Keratinocyte (primary cell): ENCODE measurements at regions not wholly inside any gene's neighbourhood (a gene's known extent, or its start where the extent isn't known, plus 50 kb on each side); places are given as distances from the start of the nearest gene placed in this dataset.

ENCODE experiments used
- DNase-seq: peaks from one replicate; pipeline ENCODE4 v3.0.0-alpha.2; 2011; ENCODE audit warnings: low read depth, missing footprints, low spot score
- FAIRE-seq: peaks from 2 replicates; lab custom pipeline; 2011; peaks lifted over from hg19 to GRCh38; lab: Jason Lieb, UNC
- H2AFZ ChIP-seq: 2 replicates; pipeline ENCODE4 v1.6.0; 2012; ENCODE audit warnings: low read length, control low read depth, inconsistent platforms; ENCODE audit not compliant: control insufficient read depth
- H3K27ac ChIP-seq: 2 replicates; pipeline ENCODE4 v1.5.1; 2011; ENCODE audit warnings: low read length; ENCODE audit not compliant: control insufficient read depth, insufficient read depth
- H3K27me3 ChIP-seq: 3 replicates; pipeline ENCODE4 v1.6.0; 2011; ENCODE audit warnings: low read length; ENCODE audit not compliant: control insufficient read depth, insufficient read depth; ENCODE audit errors: extremely low read depth
- H3K36me3 ChIP-seq, 2 experiments: 2 replicates in 1 of 2; 3 replicates in 1 of 2; pipeline ENCODE4 v1.5.1; 2011; ENCODE audit warnings: low read length in 2 of 2, mild to moderate bottlenecking in 1 of 2; ENCODE audit not compliant: control insufficient read depth in 2 of 2, insufficient read depth in 2 of 2; ENCODE audit errors: extremely low read depth in 1 of 2
- H3K4me1 ChIP-seq: 3 replicates; pipeline ENCODE4 v1.5.1; 2011; ENCODE audit warnings: low read length; ENCODE audit not compliant: control insufficient read depth, insufficient read depth; ENCODE audit errors: extremely low read depth
- H3K4me2 ChIP-seq: 3 replicates; pipeline ENCODE4 v1.6.0; 2011; ENCODE audit warnings: low read depth, low read length; ENCODE audit not compliant: control insufficient read depth, insufficient read depth; ENCODE audit errors: extremely low read depth
- H3K4me3 ChIP-seq, 3 experiments: fragments of 200-600 bp in 1 of 3; sonication (generic) in 1 of 3; 2 replicates in 2 of 3; 3 replicates in 1 of 3; pipeline ENCODE4 v1.5.1; 2011 to 2016; ENCODE audit warnings: low read length in 3 of 3, mild to moderate bottlenecking in 3 of 3, control low read depth in 2 of 3, inconsistent platforms in 1 of 3, low read depth in 1 of 3, mixed read lengths in 1 of 3, mixed run types in 1 of 3, moderate library complexity in 1 of 3; ENCODE audit not compliant: control insufficient read depth in 2 of 3, insufficient read depth in 2 of 3; ENCODE audit errors: extremely low read depth in 1 of 3
- H3K79me2 ChIP-seq: 2 replicates; pipeline ENCODE4 v1.6.0; 2012; ENCODE audit warnings: low read length; ENCODE audit not compliant: control insufficient read depth, insufficient read depth
- H3K9ac ChIP-seq: 3 replicates; pipeline ENCODE4 v1.6.0; 2011; ENCODE audit warnings: low read length; ENCODE audit not compliant: control insufficient read depth, insufficient read depth; ENCODE audit errors: extremely low read depth
- H3K9me1 ChIP-seq: 3 replicates; pipeline ENCODE4 v1.6.0; 2011; ENCODE audit warnings: low read length; ENCODE audit not compliant: control insufficient read depth, insufficient read depth; ENCODE audit errors: extremely low read depth
- H3K9me3 ChIP-seq: 2 replicates; pipeline ENCODE4 v1.5.1; 2012; ENCODE audit warnings: low read depth, low read length; ENCODE audit not compliant: control insufficient read depth
- H4K20me1 ChIP-seq: 3 replicates; pipeline ENCODE4 v1.6.0; 2011; ENCODE audit warnings: low read length; ENCODE audit not compliant: control insufficient read depth, insufficient read depth; ENCODE audit errors: extremely low read depth
- EZH2 ChIP-seq: IDR thresholded peaks from one replicate; pipeline ENCODE4 v1.6.1; 2012; ENCODE audit warnings: inconsistent platforms, mild to moderate bottlenecking, low read length, moderate library complexity
- dilution Hi-C: fragments of 300-500 bp; cut with MboI; formaldehyde crosslinking; loops from one replicate; pipeline ENCODE4 v1.7.0; 2020; ENCODE audit warnings: low sequenced_read_pairs; ENCODE audit not compliant: extremely low pct_ligation_motif_present
- TF ChIP-seq, protein P1 (sequence below), 3 experiments: IDR thresholded peaks in 1 of 3; conservative IDR thresholded peaks in 1 of 3; optimal IDR thresholded peaks in 1 of 3; 2 replicates in 2 of 3; 3 replicates in 1 of 3; pipeline versions ENCODE3 to v1.5.1; 2011; ENCODE audit warnings: low read length in 3 of 3, mild to moderate bottlenecking in 3 of 3, moderate library complexity in 2 of 3, control low read depth in 1 of 3, inconsistent platforms in 1 of 3; ENCODE audit not compliant: insufficient read depth in 2 of 3; ENCODE audit errors: extremely low read depth in 1 of 3

DNA sequence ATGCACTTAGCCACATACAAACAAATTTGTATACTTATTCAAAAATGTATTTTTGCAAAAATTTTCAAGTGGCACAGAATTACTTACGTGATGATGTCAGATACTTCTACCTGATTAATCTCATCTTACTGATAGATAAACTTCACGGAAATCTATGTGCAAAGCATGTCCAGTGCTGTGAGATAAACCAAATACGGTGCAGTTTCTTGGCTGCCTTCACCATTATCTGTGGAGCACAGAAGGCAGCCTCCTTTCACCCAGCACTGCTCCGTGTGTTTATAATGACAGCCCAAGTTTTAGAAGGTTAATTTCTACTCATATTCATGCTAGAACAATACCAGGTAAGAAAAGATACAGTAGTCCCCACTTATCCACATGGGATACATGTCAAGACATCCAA lies 59.0 kb upstream of the PDE10A start:
- Histone ChIP-seq H3K4me3 (no peak overlapping the region), H3K9ac (no peak overlapping the region), H3K4me2 (no peak overlapping the region), H3K27ac (no peak overlapping the region), H3K9me3 (peaks cover 4% of the 10 kb centered on the region), H3K79me2 (no peaks in the 10 kb centered on the region), H4K20me1 (no peaks in the 10 kb centered on the region), H3K27me3 (no peaks in the 10 kb centered on the region), H3K4me1 (no peaks in the 10 kb centered on the region), H3K36me3 (no peaks in the 10 kb centered on the region), H2AFZ (no peak overlapping the region), H3K9me1 (no peaks in the 10 kb centered on the region)
- FAIRE-seq (no peak), DNase-seq (no peak)
- dilution Hi-C loops = no loop called here
- no peak for TF ChIP-seq EZH2
- TF ChIP-seq, protein P1, sequence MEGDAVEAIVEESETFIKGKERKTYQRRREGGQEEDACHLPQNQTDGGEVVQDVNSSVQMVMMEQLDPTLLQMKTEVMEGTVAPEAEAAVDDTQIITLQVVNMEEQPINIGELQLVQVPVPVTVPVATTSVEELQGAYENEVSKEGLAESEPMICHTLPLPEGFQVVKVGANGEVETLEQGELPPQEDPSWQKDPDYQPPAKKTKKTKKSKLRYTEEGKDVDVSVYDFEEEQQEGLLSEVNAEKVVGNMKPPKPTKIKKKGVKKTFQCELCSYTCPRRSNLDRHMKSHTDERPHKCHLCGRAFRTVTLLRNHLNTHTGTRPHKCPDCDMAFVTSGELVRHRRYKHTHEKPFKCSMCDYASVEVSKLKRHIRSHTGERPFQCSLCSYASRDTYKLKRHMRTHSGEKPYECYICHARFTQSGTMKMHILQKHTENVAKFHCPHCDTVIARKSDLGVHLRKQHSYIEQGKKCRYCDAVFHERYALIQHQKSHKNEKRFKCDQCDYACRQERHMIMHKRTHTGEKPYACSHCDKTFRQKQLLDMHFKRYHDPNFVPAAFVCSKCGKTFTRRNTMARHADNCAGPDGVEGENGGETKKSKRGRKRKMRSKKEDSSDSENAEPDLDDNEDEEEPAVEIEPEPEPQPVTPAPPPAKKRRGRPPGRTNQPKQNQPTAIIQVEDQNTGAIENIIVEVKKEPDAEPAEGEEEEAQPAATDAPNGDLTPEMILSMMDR (optimal IDR thresholded peaks at IDR 0.05 in 1 of 3, IDR thresholded peaks at IDR 0.05 in 1 of 3, conservative IDR thresholded peaks at IDR 0.05 in 1 of 3; ENCODE audit: extremely low read depth in 1 of 3, insufficient read depth in 2 of 3, low read length in 3 of 3) = no peak

DNA sequence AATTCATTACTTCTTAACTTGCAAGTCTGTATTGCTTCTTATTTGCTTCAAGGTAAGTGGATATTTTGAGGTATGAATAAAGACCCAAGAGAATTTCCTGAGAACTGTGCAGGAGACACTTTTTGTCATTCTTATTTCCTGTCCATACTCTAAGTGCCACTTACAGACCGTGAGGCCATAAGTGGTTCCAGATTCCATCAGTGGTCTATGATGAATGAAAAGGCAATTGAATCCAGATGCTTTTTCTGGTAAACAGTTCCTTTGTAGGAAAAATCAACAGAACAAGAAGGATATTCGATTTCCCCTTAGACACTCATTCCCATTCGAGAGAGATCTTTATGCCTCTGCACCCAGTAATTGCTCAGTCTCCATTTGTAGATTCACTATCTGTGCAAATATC lies 58.3 kb upstream of the PDE10A start:
- DNase-seq (no peak), FAIRE-seq (no peak)
- Histone ChIP-seq H3K36me3 (no peaks in the 10 kb centered on the region), H3K27ac (no peak overlapping the region), H3K27me3 (no peaks in the 10 kb centered on the region), H3K4me2 (no peak overlapping the region), H3K9ac (no peak overlapping the region), H2AFZ (no peak overlapping the region), H3K9me1 (no peaks in the 10 kb centered on the region), H4K20me1 (no peaks in the 10 kb centered on the region), H3K4me1 (no peaks in the 10 kb centered on the region), H3K9me3 (peaks cover under 1% of the 10 kb centered on the region), H3K4me3 (no peak overlapping the region), H3K79me2 (no peaks in the 10 kb centered on the region)
- no peak for TF ChIP-seq EZH2
- TF ChIP-seq, protein P1 (optimal IDR thresholded peaks at IDR 0.05 in 1 of 3, IDR thresholded peaks at IDR 0.05 in 1 of 3, conservative IDR thresholded peaks at IDR 0.05 in 1 of 3; ENCODE audit: extremely low read depth in 1 of 3, insufficient read depth in 2 of 3, low read length in 3 of 3) = no peak
- dilution Hi-C loops = no loop called here
